ENCODE measurements at regions not wholly inside any gene's neighbourhood (a gene's known extent, or its start where the extent isn't known, plus 50 kb on each side); places are given as distances from the start of the nearest gene placed in this dataset.

- Histone ChIP-seq H3K27ac (ENCODE audit: low read length in 2 of 2) (no peak overlapping the region), H3K4me1 (ENCODE audit: control insufficient read depth in 2 of 2, insufficient read depth in 2 of 2, low read length in 2 of 2) (no peaks in the 10 kb centered on the region), H3K36me3 (replicated peaks in 1 of 2; ENCODE audit: control extremely low read depth in 1 of 2, control insufficient read depth in 1 of 2, extremely low read depth in 1 of 2, insufficient read depth in 2 of 2, low read length in 1 of 2) (no peaks in the 10 kb centered on the region), H3K9me3 (ENCODE audit: control extremely low read depth in 1 of 3, control insufficient read depth in 2 of 3, insufficient read depth in 1 of 3, low read length in 2 of 3) (no peaks in the 10 kb centered on the region), H3K4me2 (replicated peaks; ENCODE audit: low read depth, low read length, poor library complexity, severe bottlenecking) (no peak overlapping the region), H3K79me2 (ENCODE audit: control insufficient read depth, insufficient read depth, low read length) (no peaks in the 10 kb centered on the region), H3K9ac (ENCODE audit: low read length) (no peak overlapping the region), H3K27me3 (replicated peaks in 1 of 4; ENCODE audit: control extremely low read depth in 1 of 4, control insufficient read depth in 3 of 4, insufficient read depth in 4 of 4, low read length in 3 of 4) (no peaks in the 10 kb centered on the region), H4K20me1 (ENCODE audit: control insufficient read depth, insufficient read depth, low read length, poor library complexity, severe bottlenecking) (no peaks in the 10 kb centered on the region), H3K4me3 (ENCODE audit: control extremely low read depth in 1 of 5, extremely low read depth in 1 of 5, insufficient read depth in 1 of 5, low read depth in 2 of 5, low read length in 4 of 5) (no peak overlapping the region), H2AFZ (ENCODE audit: insufficient read depth, low read depth, low read length, poor library complexity, severe bottlenecking) (no peak overlapping the region)
- H3K4me1 Mint-ChIP-seq: no peaks in the 10 kb centered on the region
- TF ChIP-seq CTCF (IDR thresholded peaks at IDR 0.05) (no peak), EZH2 (IDR thresholded peaks at IDR 0.05; ENCODE audit: borderline replicate concordance, insufficient read depth, low read depth, low read length, poor library complexity, severe bottlenecking) (no peak)
- no peak for DNase-seq
- intact Hi-C loops (cut with micrococcal nuclease): no loop called here
- no peaks in the 10 kb centered on the region for H3K27me3 Mint-ChIP-seq
- 88% methylated on average over 1 of the region's 2 CpGs for WGBS (ENCODE audit: insufficient coverage)
- POLR2A ChIA-PET: no interaction called here
- no peak for ATAC-seq (ENCODE audit: low read depth)
- H3K27ac Mint-ChIP-seq: no peak overlapping the region
- CTCF ChIA-PET: no interaction called here
- peaks cover 2% of the 10 kb centered on the region for H3K9me3 Mint-ChIP-seq (ENCODE audit: insufficient read depth)
- no peak overlapping the region for H3K4me3 Mint-ChIP-seq
Observed at GRCh38 chr12:19922717-19923116, 445.6 kb upstream of the PDE3A start.

GRCh38 chr12:19924360-19924759 is 444.0 kb upstream of the PDE3A start:
- Histone ChIP-seq H3K9me3 (ENCODE audit: control extremely low read depth in 1 of 3, control insufficient read depth in 2 of 3, insufficient read depth in 1 of 3, low read length in 2 of 3) (no peaks in the 10 kb centered on the region), H3K9ac (ENCODE audit: low read length) (no peak overlapping the region), H2AFZ (ENCODE audit: insufficient read depth, low read depth, low read length, poor library complexity, severe bottlenecking) (no peak overlapping the region), H3K36me3 (replicated peaks in 1 of 2; ENCODE audit: control extremely low read depth in 1 of 2, control insufficient read depth in 1 of 2, extremely low read depth in 1 of 2, insufficient read depth in 2 of 2, low read length in 1 of 2) (no peaks in the 10 kb centered on the region), H3K4me1 (ENCODE audit: control insufficient read depth in 2 of 2, insufficient read depth in 2 of 2, low read length in 2 of 2) (no peaks in the 10 kb centered on the region), H4K20me1 (ENCODE audit: control insufficient read depth, insufficient read depth, low read length, poor library complexity, severe bottlenecking) (no peaks in the 10 kb centered on the region), H3K4me2 (replicated peaks; ENCODE audit: low read depth, low read length, poor library complexity, severe bottlenecking) (no peak overlapping the region), H3K79me2 (ENCODE audit: control insufficient read depth, insufficient read depth, low read length) (no peaks in the 10 kb centered on the region), H3K4me3 (ENCODE audit: control extremely low read depth in 1 of 5, extremely low read depth in 1 of 5, insufficient read depth in 1 of 5, low read depth in 2 of 5, low read length in 4 of 5) (no peak overlapping the region), H3K27ac (ENCODE audit: low read length in 2 of 2) (no peak overlapping the region), H3K27me3 (replicated peaks in 1 of 4; ENCODE audit: control extremely low read depth in 1 of 4, control insufficient read depth in 3 of 4, insufficient read depth in 4 of 4, low read length in 3 of 4) (no peaks in the 10 kb centered on the region)
- Mint-ChIP-seq H3K27ac (no peak overlapping the region), H3K27me3 (no peaks in the 10 kb centered on the region), H3K4me3 (no peak overlapping the region), H3K9me3 (ENCODE audit: insufficient read depth) (peaks cover 2% of the 10 kb centered on the region), H3K4me1 (no peaks in the 10 kb centered on the region)
- TF ChIP-seq EZH2 (IDR thresholded peaks at IDR 0.05; ENCODE audit: borderline replicate concordance, insufficient read depth, low read depth, low read length, poor library complexity, severe bottlenecking) (no peak), CTCF (IDR thresholded peaks at IDR 0.05) (no peak)
- ChIA-PET POLR2A (no interaction called here), CTCF (no interaction called here)
- DNase-seq (no peak), ATAC-seq (ENCODE audit: low read depth) (no peak)
- intact Hi-C loops (cut with micrococcal nuclease): no loop called here

All from B cell (primary cell).